LNCAP (cell line): ENCODE measurements at regions not wholly inside any gene's neighbourhood (a gene's known extent, or its start where the extent isn't known, plus 50 kb on each side); places are given as distances from the start of the nearest gene placed in this dataset.

Experiments used
- TF ChIP-seq, protein P1 (sequence below): fragments of 450-650 bp; IDR thresholded peaks from 2 replicates; pipeline ENCODE4 v1.5.1; 2017; ENCODE audit warnings: mild to moderate bottlenecking

DNA sequence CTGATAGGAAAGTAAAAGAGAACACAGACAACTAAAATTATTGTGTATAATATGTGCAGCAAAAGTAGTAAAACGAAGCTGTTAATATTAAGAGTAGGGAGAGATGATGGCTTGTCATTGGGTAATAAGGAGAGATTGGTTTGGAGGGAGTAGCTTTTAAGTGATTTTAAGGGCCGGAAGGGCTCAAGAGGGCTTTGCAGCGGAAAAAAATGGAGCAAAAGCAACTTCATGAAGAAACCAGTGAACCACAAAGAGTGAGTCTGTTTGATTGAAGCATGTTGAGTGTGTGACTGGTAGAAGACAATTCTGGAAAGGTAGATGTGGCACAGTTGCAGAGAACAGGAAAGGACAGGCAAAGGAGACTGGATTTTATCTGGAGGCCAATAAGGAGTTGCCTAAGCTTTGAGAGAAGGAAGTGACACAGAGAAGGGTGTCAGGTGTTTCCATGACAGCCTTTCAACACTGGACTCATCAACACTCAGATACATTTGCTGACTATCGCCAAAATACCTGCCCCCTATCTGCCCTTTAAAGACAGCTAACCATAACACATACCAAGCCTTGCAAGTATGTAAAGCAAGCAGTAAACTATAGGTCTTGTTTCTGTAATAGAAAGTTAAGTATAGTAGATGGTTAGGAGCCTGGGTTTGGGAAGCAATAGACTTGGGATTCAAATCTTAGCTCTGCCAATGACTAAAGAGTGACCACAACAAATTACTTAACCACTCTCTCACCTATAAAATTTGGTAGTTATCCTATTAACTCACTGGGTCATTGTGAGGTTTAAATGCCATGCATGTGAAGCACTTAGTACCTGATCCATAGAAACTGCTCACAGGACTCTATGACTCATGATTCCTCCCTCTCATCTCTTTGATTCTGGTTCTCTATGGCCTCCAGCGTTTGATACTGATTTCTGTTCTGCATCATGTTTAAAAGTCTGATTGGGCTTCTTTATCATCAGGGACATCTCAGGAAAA, 117.3 kb upstream of the LMNTD1 start:
- TF ChIP-seq, protein P1, sequence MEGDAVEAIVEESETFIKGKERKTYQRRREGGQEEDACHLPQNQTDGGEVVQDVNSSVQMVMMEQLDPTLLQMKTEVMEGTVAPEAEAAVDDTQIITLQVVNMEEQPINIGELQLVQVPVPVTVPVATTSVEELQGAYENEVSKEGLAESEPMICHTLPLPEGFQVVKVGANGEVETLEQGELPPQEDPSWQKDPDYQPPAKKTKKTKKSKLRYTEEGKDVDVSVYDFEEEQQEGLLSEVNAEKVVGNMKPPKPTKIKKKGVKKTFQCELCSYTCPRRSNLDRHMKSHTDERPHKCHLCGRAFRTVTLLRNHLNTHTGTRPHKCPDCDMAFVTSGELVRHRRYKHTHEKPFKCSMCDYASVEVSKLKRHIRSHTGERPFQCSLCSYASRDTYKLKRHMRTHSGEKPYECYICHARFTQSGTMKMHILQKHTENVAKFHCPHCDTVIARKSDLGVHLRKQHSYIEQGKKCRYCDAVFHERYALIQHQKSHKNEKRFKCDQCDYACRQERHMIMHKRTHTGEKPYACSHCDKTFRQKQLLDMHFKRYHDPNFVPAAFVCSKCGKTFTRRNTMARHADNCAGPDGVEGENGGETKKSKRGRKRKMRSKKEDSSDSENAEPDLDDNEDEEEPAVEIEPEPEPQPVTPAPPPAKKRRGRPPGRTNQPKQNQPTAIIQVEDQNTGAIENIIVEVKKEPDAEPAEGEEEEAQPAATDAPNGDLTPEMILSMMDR: no peak

DNA sequence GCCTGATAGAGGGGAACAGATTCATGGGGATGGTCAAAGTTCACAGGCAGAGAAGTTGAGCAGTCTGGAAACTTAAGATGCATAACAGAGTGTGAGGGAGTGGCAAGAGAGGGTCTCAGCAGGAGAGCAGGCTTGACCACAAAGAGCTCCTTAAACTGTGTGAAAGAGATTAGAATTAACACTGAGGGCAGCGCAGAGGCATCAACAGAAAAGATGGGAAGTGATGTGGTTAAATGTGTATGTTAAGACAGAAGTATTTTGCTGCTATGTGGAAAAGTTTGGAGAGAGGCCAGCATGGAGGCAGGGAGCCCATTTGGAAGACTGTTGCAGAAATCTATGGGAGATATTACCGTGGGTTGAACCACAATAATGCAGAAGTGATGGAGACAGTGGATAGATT, 122.7 kb upstream of the LMNTD1 start:
- TF ChIP-seq, protein P1: no peak

DNA sequence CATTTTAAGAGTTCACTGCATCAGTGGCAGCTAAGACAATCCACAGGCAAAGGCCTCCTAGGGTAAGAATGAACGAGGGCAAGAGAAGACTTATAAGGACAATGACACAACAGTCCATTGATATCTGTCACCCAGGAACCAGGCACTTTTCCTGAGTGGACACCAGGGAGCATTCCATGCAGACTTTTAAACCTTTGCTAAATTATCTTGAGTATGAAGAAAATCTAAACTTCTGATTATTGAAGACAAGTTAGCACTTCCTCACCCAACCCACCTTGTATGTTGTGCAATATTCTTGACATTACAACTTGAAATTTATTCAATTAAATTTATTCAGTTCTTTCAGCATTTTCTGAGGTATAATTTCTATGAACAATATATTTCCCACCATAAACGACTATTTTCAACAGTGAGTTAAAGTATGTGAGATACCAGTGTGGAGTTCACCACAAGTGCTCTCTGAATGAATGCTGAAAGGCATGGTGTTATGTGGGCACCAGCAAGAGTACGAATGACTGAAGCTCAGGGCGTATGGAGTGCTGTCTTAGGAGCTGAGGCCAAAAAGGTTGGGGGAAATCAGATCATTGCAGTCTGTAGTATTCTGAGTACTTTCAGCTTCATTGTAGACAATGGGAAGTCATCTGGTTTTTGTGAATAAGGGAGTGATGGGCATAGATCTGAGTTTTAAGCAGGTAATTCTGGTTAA, 124.3 kb upstream of the LMNTD1 start:
- TF ChIP-seq, protein P1: no peak

DNA sequence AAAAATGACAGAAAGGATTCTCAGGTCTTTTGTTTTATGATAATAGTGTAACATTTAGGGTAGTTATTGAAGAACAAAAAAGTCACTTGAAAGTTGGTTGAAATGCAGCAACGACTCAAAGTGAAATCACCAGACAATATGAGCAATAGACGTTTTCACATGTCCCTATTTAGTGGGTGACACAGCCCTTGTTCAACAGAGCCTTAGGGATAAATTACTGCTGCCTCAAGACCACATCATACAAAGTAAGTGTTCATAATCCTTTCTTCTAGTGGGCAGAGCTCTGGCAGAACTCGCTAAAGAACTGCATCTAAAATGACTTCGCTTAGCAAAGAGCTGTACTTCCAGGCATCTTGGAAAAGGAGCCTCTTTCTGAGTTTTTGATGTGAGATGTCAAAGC, 128.5 kb upstream of the LMNTD1 start:
- TF ChIP-seq, protein P1: no peak

DNA sequence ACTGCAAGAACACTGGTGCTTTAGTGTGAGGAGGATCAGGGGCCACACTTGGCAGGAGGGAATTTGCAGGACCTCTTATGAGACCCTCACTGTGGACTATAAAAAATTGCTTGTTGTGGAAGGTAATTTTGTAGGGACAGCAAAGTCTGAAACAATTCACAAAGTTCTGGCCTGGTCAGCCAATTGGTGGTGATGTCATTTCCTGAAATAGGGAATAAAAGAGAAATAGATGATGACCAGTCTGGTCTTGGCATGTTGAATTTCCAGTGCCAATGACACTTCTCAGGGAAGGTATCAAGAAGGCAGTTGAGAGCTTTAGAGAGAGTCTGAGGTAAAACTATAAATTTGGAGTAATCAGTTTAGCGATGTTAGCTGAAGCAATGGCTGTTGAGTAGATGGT, 129.3 kb upstream of the LMNTD1 start:
- TF ChIP-seq, protein P1: no peak

DNA sequence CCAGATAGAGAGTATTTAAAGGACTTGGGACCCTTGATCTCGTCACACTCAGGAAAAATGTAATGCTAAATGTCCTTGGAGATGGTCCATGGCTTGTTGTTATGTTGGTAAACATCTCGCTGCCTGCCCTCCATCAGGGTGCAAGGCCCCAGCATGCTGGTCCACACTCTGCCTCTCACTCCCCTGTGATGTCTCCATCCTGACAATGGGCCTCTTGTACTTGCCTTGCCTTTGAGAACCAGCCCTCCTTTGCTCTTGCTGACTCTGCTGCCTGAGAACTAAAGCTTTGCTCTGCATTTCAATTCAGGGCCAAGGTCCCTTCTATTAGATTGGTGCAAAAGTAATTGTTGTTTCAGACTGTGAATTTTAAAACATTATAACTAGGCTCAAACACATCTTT, 131.0 kb upstream of the LMNTD1 start:
- TF ChIP-seq, protein P1: no peak

DNA sequence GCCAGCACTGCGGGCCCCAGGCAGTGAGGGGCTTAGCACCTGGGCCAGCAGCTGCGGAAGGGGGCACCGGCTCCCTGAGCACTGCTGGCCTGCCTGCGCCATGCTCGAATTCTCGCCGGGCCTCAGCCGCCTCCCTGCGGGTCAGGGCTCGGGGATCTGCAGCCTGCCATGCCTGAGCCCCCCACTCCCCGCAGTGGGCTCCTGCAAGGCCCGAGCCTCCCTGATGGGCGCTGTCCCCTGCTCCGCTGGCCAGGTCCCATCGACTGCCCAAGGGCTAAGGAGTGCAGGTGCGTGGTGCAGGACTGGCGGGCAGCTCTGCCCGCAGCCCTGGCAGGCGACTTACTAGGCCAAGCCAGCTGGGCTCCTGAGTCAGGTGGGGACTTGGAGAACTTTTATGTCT, 133.3 kb upstream of the LMNTD1 start:
- TF ChIP-seq, protein P1: no peak
